HEK293T (cell line): ENCODE measurements at regions not wholly inside any gene's neighbourhood (a gene's known extent, or its start where the extent isn't known, plus 50 kb on each side); places are given as distances from the start of the nearest gene placed in this dataset.

Experiments used
- ELF4 ChIP-seq: fragments of 450-650 bp; IDR thresholded peaks from 2 replicates; pipeline ENCODE4 v1.6.1; 2017; ENCODE audit warnings: antibody characterized with exemption
- LEF1 ChIP-seq: fragments of 450-650 bp; IDR thresholded peaks from 2 replicates; pipeline ENCODE4 v1.6.1; 2017; ENCODE audit warnings: mild to moderate bottlenecking, borderline replicate concordance
- SUZ12 ChIP-seq: fragments of 450-650 bp; IDR thresholded peaks from 2 replicates; pipeline ENCODE4 v1.6.1; 2016; ENCODE audit warnings: mild to moderate bottlenecking

- TF ChIP-seq LEF1 (no peak), SUZ12 (no peak), ELF4 (no peak)
Observed at GRCh38 chr3:106957029-106957428, 420.2 kb upstream of the CCDC54 start.
